VCaP (cell line): ENCODE measurements at regions not wholly inside any gene's neighbourhood (a gene's known extent, or its start where the extent isn't known, plus 50 kb on each side); places are given as distances from the start of the nearest gene placed in this dataset.

Experiments used
- H3K27ac ChIP-seq: fragments of 450-650 bp; 2 replicates; pipeline ENCODE4 v1.5.1; 2017
- CTCF ChIP-seq: fragments of 450-650 bp; conservative IDR thresholded peaks from 2 replicates; pipeline ENCODE4 v1.5.1; 2017; ENCODE audit warnings: mild to moderate bottlenecking, moderate library complexity

GRCh38 chr2:239883326-239884050 is 141.7 kb downstream of the NDUFA10 start:
- TF ChIP-seq CTCF, result no peak
- no peak overlapping the region for H3K27ac ChIP-seq

GRCh38 chr2:239882781-239883180 is 142.4 kb downstream of the NDUFA10 start:
- no peak for TF ChIP-seq CTCF
- no peak overlapping the region for H3K27ac ChIP-seq

GRCh38 chr2:239882331-239882732 is 142.8 kb downstream of the NDUFA10 start:
- TF ChIP-seq CTCF, result peak; percentile 86
- no peak overlapping the region for H3K27ac ChIP-seq

GRCh38 chr2:239881561-239882320 is 143.4 kb downstream of the NDUFA10 start:
- TF ChIP-seq CTCF, result no peak
- no peak overlapping the region for H3K27ac ChIP-seq

GRCh38 chr2:239881031-239881471 is 144.1 kb downstream of the NDUFA10 start:
- no peak overlapping the region for H3K27ac ChIP-seq
- no peak for TF ChIP-seq CTCF

GRCh38 chr2:239880396-239880795 is 144.7 kb downstream of the NDUFA10 start:
- no peak for TF ChIP-seq CTCF

GRCh38 chr2:239879423-239880084 is 145.6 kb downstream of the NDUFA10 start:
- no peak overlapping the region for H3K27ac ChIP-seq
- TF ChIP-seq CTCF, result no peak

More at GRCh38 chr2:239880396-239880795, 144.7 kb downstream of the NDUFA10 start:
- H3K27ac ChIP-seq, result no peak overlapping the region
